ENCODE measurements at regions not wholly inside any gene's neighbourhood (a gene's known extent, or its start where the extent isn't known, plus 50 kb on each side); places are given as distances from the start of the nearest gene placed in this dataset.
A peak's percentile ranks its signal among the peaks of the same experiment; 100 is the strongest.

GRCh38 chr3:24594161-24594560 lies 99.5 kb upstream of the THRB start:
- no peak for DNase-seq (ENCODE audit: insufficient read length, low spot score)
- no peak for FAIRE-seq

GRCh38 chr3:24595796-24596195 lies 101.1 kb upstream of the THRB start:
- FAIRE-seq = no peak
- DNase-seq (ENCODE audit: insufficient read length, low spot score) = no peak

- DNase-seq (ENCODE audit: insufficient read length, low spot score) = no peak
Observed at GRCh38 chr3:24596626-24597025, 102.0 kb upstream of the THRB start.

GRCh38 chr3:24598695-24599470 lies 104.2 kb upstream of the THRB start:
- no peak for DNase-seq (ENCODE audit: insufficient read length, low spot score)

More at GRCh38 chr3:24596626-24597025, 102.0 kb upstream of the THRB start:
- no peak for FAIRE-seq

GRCh38 chr3:24601066-24601939 lies 106.7 kb upstream of the THRB start:
- FAIRE-seq (no peak), DNase-seq (ENCODE audit: insufficient read length, low spot score) (no peak)

More at GRCh38 chr3:24598695-24599470, 104.2 kb upstream of the THRB start:
- FAIRE-seq = no peak

- DNase-seq (ENCODE audit: insufficient read length, low spot score) (no peak), FAIRE-seq (no peak)
Observed at GRCh38 chr3:24604215-24604614, 109.6 kb upstream of the THRB start.

- no peak for DNase-seq (ENCODE audit: insufficient read length, low spot score)
Observed at GRCh38 chr3:24605511-24606028, 110.9 kb upstream of the THRB start.

GRCh38 chr3:24607281-24607680 lies 112.6 kb upstream of the THRB start:
- no peak for FAIRE-seq
- DNase-seq (ENCODE audit: insufficient read length, low spot score) = no peak

More at GRCh38 chr3:24605511-24606028, 110.9 kb upstream of the THRB start:
- no peak for FAIRE-seq

GRCh38 chr3:24608701-24609390 lies 114.2 kb upstream of the THRB start:
- no peak for FAIRE-seq
- DNase-seq (ENCODE audit: insufficient read length, low spot score) = no peak

- FAIRE-seq (no peak), DNase-seq (ENCODE audit: insufficient read length, low spot score) (no peak)
Observed at GRCh38 chr3:24614359-24614758, 119.7 kb upstream of the THRB start.

- FAIRE-seq (no peak), DNase-seq (ENCODE audit: insufficient read length, low spot score) (no peak)
Observed at GRCh38 chr3:24615177-24615576, 120.5 kb upstream of the THRB start.

- DNase-seq (ENCODE audit: insufficient read length, low spot score) (no peak), FAIRE-seq (no peak)
Observed at GRCh38 chr3:24616110-24616829, 121.6 kb upstream of the THRB start.

GRCh38 chr3:24622138-24622537 lies 127.5 kb upstream of the THRB start:
- FAIRE-seq (no peak), DNase-seq (ENCODE audit: insufficient read length, low spot score) (no peak)

GRCh38 chr3:24622696-24623225 lies 128.1 kb upstream of the THRB start:
- DNase-seq (ENCODE audit: insufficient read length, low spot score) (no peak), FAIRE-seq (no peak)

- DNase-seq (ENCODE audit: insufficient read length, low spot score) = no peak
- FAIRE-seq = no peak
Observed at GRCh38 chr3:24623657-24624056, 129.0 kb upstream of the THRB start.

- FAIRE-seq (no peak), DNase-seq (ENCODE audit: insufficient read length, low spot score) (no peak)
Observed at GRCh38 chr3:24624938-24625681, 130.5 kb upstream of the THRB start.

GRCh38 chr3:24628523-24629258 lies 134.0 kb upstream of the THRB start:
- peak; percentile 14 for DNase-seq (ENCODE audit: insufficient read length, low spot score)
- no peak for FAIRE-seq

- no peak for DNase-seq (ENCODE audit: insufficient read length, low spot score)
- FAIRE-seq = no peak
Observed at GRCh38 chr3:24631481-24631880, 136.8 kb upstream of the THRB start.

GRCh38 chr3:24639061-24639460 lies 144.4 kb upstream of the THRB start:
- DNase-seq (ENCODE audit: insufficient read length, low spot score) = no peak

More at GRCh38 chr3:24639061-24639460, 144.4 kb upstream of the THRB start:
- FAIRE-seq = no peak
